HG03095 (cell line): ENCODE measurements at regions not wholly inside any gene's neighbourhood (a gene's known extent, or its start where the extent isn't known, plus 50 kb on each side); places are given as distances from the start of the nearest gene placed in this dataset.
A peak's percentile ranks its signal among the peaks of the same experiment; 100 is the strongest.

Source experiments
- ATAC-seq: cut with Tn5 transposase; IDR thresholded peaks from one replicate; pipeline ENCODE4 v1.9.1; 2021; ENCODE audit warnings: moderate library complexity; ENCODE audit not compliant: unreplicated experiment

DNA sequence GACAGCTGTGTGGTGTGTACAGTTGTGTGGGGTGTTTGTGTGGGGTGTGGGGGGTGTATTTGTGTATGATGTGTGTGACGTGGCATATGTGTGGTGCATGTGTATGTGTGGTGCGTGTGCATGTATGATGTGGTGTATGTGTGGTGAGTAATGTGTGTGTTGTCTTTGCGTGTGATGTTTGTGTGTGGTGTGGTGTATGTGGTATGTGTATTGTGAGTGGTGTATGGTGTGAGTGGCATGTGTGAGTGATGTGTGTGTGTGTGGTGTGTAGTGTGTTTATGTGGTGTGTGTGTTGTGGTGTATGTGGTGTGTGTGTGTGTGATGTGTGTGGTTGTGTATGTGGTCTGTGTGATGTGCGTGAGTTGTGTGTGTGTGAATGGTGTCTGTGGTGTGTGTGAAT lies 191.1 kb downstream of the MELK start:
- no peak for ATAC-seq

DNA sequence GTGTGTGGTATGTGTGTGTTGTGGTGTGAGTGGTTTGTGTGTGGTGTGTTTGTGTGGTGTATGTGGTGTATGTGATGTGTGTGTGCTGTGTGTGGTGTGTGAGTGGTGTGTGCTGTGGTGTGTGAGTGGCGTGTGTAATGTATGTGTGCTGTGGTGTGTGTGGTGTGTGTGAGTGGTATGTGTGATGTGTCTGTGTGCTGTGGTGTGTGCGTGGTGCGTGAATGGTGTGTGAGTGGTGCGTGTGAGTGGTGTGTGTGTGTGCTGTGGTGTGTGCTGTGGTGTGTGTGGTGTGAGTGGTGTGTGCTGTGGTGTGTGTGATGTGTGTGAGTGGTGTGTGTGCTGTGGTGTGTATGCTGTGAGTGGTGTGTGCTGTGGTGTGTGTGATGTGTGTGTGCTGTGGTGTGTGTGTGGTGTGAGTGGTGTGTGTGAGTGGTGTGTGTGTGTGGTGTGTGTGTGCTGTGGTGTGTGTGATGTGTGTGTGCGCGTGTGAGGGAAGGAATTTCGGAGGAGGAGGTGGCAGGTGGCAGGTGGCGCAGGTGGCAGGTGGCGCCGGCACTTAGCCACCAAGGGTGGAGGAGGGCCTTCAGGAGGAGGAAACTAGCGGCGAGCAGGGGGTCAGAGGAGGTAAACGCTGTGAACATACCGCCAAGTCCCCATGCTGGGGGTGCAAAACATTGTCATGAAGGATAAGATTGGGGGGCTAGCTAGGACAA lies 191.8 kb downstream of the MELK start:
- no peak for ATAC-seq

DNA sequence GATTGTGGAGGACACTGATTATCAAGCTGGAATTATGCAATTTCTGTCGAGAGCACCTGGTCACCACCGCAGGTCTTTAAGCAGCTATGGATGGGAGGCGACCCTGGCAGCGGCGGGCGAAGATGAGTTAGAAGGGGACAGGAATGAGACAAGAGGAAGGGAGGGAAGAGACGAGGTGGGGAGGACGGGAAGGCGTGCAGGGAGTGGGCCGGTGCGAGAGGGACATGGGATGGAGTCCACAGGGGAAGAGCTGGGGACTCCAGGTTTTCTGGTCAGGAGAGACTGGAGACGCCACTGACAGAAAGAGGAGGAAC lies 192.3 kb downstream of the MELK start:
- ATAC-seq, result no peak

DNA sequence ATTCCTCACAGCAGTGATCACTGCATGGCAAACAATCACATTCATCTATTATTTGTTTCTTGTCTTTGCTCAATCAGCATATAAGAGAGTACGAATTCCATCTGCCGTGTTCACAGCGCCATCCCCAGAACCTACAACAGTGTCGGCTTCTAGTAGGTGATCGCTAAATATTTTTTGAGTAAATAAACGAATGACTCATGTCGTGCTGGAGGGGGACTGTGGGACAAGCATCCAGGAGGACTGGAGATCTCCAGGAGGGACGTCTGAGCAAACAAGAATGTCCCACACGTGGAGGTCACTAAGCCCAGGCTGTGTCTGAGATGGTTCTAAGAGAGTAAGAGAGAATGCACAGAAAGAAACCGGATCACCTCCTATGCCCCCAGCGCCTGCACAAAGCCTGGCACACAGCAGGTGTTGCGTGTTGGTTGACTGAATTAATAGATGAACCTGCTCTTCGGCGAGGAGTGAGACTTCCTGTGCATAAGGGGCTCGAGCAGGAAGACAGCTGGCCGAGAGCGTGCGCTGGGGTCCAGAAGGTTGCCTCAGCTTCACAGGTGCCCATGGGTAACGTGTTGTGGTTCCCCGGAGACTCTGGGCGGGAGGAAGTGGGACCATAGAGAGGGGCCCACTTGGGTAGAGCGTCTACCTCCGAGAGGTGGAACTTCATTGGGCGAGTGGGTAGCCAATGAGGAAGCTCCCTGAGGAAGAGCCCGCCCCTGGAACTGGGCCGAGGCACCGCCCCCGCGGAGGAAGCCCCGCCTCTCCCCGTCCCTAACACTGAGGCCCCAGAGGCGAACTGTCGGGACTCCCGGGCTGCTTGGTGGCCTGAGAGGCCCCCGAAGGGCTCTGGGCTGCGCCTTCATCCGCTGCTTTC lies 193.0 kb downstream of the MELK start:
- peak; percentile 97 for ATAC-seq

DNA sequence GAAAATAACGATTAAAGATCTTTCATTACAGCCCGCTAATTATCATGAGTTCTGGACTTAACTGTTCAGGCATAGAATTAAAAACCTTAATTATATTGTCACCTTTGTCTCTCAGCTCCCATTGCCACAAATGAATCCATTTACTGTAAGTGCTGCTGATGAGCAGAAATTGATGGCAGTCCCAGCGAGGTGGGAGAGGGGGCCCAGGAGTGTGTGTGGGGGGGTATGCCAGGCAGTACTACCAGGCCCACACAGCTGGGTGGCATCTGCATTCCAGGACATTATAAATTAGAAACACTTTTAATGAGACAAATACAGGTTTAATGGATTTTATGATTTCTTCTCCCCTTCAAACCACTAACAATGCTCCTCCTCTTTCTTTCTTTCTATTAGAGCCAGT lies 196.0 kb downstream of the MELK start:
- ATAC-seq, result no peak

DNA sequence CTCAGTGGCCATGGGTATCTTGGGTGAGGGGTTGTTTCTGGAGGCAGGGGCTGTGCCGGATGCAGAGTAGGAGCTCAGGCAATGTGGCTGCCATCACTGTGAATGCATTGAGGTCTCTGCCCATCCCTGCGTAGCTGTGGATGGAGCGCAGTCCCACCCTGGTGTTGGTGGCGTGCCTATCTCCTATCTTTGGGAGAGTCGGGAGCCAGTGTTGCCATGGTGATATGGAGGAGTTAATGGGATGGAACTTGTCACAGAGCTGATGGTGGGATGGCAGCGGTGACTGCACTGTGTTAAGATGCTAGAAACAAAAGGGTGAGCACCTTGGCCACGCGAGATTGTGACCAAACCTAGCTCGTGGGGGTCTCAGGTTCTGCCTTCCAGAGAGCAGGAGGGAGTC lies 197.3 kb downstream of the MELK start:
- ATAC-seq, result no peak

DNA sequence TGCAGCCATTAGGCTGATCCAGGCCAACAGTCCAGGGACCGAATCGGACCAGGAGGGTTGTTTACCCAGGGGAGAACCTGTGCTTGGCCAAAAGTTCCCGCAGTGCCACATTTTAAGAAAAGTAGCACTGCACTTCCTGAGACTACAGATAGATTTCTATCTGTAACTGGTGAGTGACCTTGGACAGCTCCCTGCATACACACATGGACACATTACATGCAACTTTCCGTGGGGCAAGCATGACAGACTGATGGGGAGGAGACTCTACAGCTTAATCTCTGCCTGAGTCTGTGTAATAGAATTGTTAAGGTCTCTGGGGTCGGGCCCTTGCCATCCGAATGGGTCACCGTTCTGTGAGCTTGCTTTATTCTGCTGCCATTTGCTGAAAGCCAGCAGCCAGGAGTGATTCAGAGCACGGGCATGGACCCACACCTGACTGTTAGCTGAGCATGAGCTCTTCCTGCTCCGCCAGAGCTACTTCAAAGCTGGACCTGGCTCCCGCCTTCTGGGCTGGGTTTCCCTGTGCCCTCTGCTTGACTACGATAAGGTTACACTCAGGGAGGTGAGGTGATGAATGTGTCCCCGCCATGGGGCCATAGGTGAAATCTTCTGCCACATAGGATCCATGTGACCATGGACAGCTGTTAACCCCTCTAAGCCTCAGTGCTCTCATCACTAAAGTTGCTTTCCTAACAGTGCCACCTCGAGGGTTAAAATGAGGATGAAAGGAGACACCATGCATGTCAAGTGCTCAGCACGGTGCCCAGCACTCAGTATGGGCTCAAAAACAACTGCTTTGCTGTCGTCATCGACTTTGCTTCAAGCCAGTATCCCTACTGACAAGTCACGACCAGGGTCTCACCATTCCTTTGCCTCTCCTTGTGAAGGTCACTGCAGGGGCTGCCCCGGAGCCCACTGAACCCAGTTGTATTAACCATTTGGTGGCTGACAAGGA lies 200.0 kb downstream of the MELK start:
- ATAC-seq, result no peak

DNA sequence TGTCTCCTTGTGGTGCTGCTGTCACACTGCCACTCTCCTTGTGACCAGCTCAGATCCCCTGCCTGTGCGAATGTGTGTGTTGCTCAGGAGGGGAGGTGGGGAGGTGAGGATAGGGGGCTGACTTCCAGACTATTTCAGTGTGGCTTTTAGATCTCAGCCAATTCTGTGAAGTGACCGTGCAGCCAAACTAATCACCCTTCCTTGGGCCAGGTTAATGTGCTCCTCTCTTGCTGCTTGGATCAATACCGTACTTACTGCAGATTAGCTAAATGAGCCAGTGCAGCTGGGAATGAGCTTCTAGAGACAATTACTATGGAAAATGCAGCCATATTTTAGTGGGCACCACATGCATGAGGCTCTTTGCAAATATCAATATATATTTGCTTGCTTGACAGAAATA lies 206.0 kb downstream of the MELK start:
- ATAC-seq, result no peak

DNA sequence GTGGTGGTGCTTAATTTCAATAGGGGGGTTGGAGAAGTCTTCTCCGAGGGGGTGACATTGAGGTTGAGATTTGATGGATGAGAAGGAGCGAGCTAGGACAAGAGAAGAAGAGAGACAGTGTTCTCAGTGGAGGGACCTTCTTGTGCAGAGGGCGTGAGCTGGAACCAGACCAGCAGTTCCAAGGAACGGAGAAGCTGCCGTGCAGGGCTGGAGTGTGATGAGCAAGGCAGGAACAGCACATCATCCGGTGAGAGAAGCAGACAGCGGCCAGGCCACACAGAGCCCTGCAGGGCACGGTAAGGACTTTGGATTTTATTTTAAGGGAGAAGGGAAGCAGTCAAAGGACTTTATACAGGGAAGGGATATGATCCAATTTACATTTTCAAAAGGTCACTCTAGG lies 206.9 kb downstream of the MELK start:
- no peak for ATAC-seq

DNA sequence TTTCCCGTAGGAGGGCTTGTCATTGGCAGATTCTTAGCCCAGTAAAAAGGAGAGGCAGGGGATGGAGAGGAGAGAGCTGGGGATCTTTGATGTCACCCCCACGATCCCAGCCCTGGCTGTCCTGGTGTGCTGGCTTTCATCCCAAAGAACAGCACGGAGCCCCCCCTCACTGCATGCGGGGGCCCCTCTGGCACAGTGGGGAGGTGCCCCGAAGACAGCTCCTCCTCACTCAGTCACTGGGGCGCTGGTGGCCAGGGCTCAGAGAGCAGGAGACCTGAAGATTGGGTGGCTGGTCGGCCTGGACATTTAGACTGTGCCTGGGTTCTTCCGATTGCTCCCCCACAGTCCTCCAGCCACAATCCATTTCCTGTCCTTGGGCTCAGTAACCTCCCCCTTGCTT lies 207.5 kb downstream of the MELK start:
- ATAC-seq, result no peak

DNA sequence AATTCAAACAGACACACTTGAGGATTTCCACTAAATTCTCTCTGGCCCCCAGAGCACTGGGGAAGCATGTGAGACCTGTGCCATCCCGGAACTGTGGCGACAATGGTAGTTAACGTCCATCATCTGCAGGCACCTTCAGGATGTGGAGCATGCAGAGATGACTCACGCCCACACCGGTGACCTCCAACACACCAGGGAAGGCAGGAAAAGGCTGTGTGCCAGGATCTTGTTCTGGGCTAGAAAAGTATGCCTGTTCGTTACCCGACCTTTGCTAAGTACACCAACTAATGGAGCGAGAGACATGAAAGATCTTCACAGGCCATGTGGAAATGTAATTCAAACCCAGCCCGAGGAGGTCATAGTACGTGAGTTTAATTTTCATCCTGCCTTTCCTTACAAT lies 208.8 kb downstream of the MELK start:
- ATAC-seq, result no peak
